Stimulated activated CD4-positive, alpha-beta T cell treated with anti-CD3 and anti-CD28 coated beads, Interleukin-4, amount 100 ng/mL, for 4 hours (primary cell): ENCODE measurements at regions not wholly inside any gene's neighbourhood (a gene's known extent, or its start where the extent isn't known, plus 50 kb on each side); places are given as distances from the start of the nearest gene placed in this dataset.
"Not testable (repeated sequence)": the region's sequence is repeated elsewhere in the genome, so short reads cannot be mapped to it uniquely, and the experiment has no call there.

Experiments
- DNase-seq, 2 experiments: peaks; one replicate each; pipeline ENCODE4 v3.0.0-alpha.2; 2020

GRCh38 chr10:85407088-85407487 is 959.5 kb downstream of the GRID1 start:
- no peak for DNase-seq

GRCh38 chr10:85408388-85408787 is 958.2 kb downstream of the GRID1 start:
- no peak for DNase-seq

DNA sequence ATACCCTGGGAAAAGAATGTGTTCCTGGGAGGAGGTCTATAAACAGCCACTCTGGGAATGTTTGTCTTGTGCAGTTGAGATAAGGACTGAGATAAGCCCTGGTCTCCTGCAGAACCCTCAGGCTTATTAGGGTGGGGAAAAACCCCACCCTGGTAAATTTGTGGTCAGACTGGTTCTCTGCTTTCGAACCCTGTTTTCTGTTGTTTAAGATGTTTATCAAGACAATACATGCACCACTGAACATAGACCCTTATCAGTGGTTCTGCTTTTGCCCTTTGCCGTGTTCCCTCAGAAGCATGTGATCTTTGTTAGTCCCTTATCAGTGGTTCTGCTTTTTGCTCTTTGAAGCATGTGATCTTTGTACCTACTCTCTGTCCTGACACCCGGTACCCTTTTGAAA is 956.0 kb downstream of the GRID1 start:
- not testable (repeated sequence) for DNase-seq

DNA sequence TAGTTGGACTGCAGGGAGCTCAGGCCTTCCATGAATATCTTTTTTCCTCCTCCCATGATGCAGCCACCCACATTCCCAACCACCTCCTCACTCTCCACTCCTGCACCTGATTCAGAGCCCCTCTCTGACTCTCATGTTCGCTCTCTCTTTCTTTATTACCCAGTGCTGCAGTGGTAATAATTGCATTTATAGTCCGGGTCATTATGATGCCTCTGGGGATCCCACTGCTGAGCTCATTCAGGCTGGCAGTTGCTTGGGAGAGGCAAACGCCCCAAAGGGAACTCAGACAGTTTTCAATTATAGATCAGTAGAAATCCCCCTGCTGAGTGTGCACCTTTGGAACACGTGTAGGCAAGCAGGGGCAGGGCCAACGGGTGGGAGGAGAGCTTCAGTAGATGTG is 953.0 kb downstream of the GRID1 start:
- no peak for DNase-seq

DNA sequence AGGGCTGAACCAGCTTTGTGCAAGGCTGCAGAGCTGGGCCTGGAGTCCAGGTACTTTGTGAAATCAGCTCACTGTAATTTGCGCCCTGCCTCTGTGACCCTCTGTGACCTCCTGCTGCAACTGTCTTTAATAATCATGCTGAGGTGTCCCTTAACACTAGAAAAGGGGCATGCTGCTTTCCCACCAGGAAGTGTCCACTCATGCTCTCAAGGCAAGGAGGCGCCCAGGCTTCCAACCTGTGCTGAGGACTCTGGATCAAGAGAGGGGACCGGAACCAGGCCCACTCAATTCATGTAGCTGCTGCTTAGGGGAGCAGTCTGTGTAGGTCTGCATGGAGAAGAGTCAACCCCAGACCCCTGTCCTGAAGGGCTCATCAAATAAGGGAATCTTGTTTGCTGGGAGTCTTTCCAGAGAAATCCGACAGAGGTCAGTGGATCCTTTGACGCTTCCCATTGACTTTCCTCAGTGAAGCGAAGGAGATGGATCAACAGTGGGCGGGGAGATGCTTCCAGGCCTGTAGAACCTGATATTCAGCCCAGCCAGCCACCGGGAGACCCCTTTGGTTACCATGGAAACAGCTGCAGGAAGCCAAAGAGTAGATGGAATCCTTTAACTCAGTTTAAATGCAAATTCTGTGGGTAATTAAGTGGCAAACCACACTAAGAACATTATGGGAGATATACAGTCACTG is 945.9 kb downstream of the GRID1 start:
- DNase-seq: no peak

DNA sequence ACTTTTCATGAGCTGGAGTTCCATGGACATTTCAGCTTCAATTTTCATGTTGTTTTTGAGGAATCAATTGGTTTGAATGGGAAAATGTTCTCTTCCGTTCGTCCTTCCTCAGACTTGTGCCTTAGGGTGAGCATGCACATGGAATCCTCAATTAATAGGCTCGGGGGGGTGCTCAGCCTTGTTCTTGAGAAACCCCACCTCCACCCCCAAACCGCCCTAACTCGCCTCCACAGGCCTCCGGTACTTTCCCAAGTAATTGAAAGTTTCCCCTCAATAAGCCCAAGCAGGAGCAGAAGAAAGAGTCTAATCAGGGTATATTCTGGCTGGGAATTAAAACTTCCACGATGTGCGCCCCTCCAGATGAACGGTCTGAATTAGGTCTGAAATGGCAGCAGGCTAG is 945.2 kb downstream of the GRID1 start:
- no peak for DNase-seq

DNA sequence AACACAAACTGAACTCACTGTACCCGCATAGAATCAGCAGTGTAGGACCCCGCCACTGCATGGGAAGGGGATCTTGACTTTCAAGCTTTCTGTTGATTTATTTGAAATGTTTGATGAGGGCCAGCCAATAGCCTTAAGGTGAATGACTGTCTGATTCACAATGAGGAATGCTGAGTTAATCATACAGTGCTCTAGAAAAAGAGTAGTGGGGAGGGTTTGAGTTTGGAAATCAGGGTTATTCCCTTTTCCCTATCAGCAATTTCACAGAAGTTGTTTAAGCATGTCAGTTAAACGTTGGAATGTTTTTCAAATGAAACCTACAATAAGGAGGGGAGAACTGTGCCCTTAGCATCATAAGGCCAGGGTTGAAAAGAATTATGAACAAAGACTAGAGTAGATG is 937.5 kb downstream of the GRID1 start:
- DNase-seq: no peak

GRCh38 chr10:85430991-85431390 is 935.6 kb downstream of the GRID1 start:
- no peak for DNase-seq

GRCh38 chr10:85433248-85433647 is 933.3 kb downstream of the GRID1 start:
- no peak for DNase-seq

GRCh38 chr10:85444868-85445267 is 921.7 kb downstream of the GRID1 start:
- DNase-seq: no peak

DNA sequence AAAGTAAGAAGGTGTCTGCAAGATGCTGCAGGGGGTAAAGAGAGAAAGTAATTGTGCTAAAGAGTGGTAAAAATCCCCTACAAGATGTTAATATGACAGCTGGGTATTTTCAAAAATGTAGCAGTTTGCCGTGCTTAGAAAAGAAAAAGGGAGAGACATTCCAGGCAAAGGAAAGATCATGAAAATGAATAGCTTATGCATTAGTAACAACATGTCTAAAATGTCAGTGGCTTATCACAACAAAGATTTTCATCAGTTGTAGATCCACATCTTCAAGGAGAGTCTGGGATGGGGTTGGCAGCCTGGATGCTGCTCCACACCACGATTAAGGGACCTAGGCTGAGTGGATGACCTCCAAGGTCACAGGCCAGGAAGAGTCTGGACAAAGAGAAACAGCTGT is 920.9 kb downstream of the GRID1 start:
- DNase-seq: no peak

GRCh38 chr10:85446827-85447226 is 919.8 kb downstream of the GRID1 start:
- no peak for DNase-seq

DNA sequence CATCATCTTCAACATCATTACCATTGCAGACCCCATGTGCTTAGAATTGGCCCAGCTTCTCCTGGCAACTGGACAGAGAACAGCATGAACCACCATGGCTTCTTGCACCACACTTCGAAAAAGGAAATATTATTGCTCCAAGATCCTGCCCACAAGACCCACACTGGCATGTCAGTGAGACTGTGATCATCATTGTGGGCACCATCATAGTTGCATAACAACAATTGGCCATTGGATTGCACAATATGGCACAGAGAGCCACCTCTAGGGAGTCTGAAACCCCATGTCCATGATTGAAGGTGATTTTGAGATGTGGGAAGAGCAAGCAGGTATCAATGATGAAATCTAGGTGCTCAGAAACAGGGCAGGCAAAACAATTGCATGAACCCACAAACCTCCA is 918.9 kb downstream of the GRID1 start:
- no peak for DNase-seq

DNA sequence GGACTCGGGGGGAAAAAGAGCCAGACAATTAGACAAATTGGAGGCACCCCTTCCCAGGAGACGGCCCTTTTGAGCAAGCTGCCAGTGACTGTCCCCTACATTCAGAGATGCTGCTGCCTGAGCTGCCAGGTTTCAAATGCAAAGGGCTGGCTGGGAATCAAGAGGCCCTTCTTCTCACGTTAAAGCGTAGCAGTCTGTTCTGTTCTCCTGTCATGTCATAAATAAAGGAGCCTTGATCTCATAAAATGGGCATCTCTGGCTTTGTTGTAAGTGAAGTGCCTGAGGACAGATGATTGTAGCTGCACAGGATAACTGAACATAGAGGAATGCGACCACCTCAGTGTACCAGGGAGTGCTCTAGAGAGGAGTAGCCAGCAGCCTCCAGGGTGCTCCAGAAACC is 917.9 kb downstream of the GRID1 start:
- no peak for DNase-seq

GRCh38 chr10:85454386-85454785 is 912.2 kb downstream of the GRID1 start:
- no peak for DNase-seq

- no peak for DNase-seq
Observed at GRCh38 chr10:85457191-85457590, 909.4 kb downstream of the GRID1 start.

DNA sequence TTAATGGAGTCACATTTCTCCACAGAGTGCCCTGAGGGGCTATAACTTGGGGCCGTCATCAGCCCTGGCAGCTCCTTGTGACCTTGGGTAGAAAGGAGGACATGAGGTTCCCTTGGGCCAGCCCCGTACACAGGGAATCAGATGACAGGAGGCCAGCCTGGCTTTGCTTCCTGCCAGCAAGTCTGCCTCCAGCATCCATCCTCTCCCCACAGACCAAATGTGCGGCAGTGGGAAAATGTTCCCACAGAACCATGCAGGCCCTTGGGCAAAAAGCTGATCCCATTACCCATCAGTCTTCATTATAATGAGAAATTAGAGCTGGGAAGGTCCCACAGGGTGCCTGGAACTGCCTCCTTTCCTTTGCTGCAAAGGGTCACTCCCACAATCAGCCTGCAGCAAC is 908.3 kb downstream of the GRID1 start:
- DNase-seq: no peak

DNA sequence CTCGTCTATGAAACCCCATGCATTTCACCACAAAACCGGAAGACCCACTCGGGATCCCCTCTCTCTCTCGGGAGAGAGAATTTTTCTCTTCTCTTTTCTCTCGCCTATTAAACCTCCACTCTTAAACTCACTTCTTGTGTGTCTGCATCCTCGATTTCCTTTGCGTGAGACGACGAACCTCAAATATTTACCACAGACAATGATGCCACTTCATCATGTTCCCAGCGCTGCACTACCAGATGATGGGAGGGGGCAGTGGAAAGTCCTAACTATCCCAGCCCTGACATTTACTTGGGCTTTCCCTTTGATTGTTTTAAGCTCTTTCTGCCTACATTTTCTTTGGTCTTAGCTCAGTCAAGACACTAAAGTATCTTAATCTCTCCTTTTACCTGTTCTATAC is 906.7 kb downstream of the GRID1 start:
- no peak for DNase-seq

- no peak for DNase-seq
Observed at GRCh38 chr10:85464336-85464735, 902.3 kb downstream of the GRID1 start.

- no peak for DNase-seq
Observed at GRCh38 chr10:85477979-85478378, 888.6 kb downstream of the GRID1 start.

- no peak for DNase-seq
Observed at GRCh38 chr10:85490431-85490830, 876.2 kb downstream of the GRID1 start.

GRCh38 chr10:85491652-85492051 is 874.9 kb downstream of the GRID1 start:
- DNase-seq: no peak

DNA sequence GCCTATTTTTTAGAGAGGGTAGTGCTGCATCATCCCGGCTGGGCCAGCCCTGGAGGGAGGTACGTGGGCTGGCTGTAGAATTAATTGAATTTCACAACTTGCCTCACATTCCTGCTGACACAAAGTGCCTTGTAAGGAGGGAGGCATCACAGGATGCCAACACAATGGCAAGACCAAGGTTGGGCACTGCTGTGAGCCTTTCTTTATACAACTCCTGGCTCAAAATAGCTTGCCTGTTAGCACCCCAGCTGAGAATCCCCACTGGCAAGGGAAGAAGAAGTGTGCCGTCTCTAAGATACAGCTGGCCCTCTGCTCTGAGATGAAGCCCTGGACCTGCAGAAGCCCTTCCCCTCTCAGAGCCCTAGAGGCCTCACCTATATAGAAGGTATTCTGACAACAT is 873.9 kb downstream of the GRID1 start:
- no peak for DNase-seq

- DNase-seq: no peak
Observed at GRCh38 chr10:85493703-85494102, 872.9 kb downstream of the GRID1 start.

DNA sequence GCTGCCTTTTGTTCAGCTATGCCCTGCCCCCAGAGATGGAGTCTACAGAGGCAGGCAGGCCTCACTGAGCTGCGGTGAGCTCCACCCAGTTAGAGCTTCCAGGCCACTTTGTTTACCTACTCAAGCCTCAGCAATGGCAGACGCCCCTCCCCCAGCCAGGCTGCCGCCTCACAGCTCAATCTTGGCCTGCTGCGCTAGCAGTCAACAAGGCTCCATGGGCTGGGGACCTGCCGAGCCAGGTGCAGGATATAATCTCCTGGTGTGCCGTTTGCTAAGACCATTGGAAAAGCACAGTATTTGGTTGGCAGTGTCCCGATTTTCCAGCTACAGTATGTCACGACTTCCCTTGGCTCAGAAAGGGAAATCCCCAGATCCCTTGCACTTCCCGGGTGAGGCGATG is 862.0 kb downstream of the GRID1 start:
- not testable (repeated sequence) for DNase-seq

DNA sequence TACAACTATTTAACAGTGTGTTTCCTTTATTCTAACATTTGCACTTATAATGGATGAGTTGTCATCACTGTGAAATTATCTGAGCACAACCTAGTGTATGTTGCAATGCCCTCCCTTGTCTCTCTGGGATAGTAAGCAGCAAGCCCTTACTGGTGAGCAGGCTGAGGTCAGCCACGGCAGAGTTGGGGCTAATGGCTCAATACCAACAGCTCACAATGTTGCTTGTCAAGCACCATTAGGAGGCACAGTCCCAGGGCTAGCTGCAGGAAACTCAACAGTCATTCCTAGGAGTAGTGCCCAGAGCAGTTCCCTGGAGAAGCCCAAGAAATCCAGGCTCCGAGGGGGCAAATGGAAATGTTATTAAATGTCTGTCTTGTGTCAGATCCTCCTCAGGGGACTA is 858.4 kb downstream of the GRID1 start:
- no peak for DNase-seq
